Stimulated activated CD8-positive, alpha-beta memory T cell treated with anti-CD3 and anti-CD28 coated beads, Interleukin-2, amount 100 ng/mL, for 48 hours (primary cell): ENCODE measurements at regions not wholly inside any gene's neighbourhood (a gene's known extent, or its start where the extent isn't known, plus 50 kb on each side); places are given as distances from the start of the nearest gene placed in this dataset.

Experiments
- DNase-seq, 2 donors: peaks; one replicate each; pipeline ENCODE4 v3.0.0-alpha.2; 2020; ENCODE audit warnings: low read depth in 2 of 2

DNA sequence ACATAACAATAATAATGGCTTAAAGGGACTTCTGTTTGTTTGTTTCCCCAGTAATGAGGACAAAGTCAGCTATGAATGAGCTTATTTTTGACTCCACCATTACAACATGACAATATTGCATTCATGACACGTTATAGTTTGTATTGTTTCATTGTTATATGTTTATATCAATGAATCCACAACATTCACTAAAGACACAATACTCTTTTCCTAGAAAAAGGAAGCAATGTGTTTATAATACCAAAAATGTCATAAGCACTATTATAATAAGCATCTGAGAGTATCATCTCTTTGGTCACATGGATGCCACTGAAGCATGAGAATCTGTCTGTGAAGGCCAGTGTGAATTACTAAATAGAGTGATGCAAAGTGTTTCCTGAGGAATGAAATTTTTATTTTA lies 1026.9 kb upstream of the C9orf72 start:
- DNase-seq = no peak

GRCh38 chr9:28607843-28608242 lies 1034.6 kb upstream of the C9orf72 start:
- no peak for DNase-seq

GRCh38 chr9:28610339-28610738 lies 1037.1 kb upstream of the C9orf72 start:
- DNase-seq = no peak

- no peak for DNase-seq
Measured at GRCh38 chr9:28616310-28616709, 1043.0 kb upstream of the C9orf72 start.

- no peak for DNase-seq
Measured at GRCh38 chr9:28620011-28620410, 1046.7 kb upstream of the C9orf72 start.

- DNase-seq = no peak
Measured at GRCh38 chr9:28620661-28621060, 1047.4 kb upstream of the C9orf72 start.

DNA sequence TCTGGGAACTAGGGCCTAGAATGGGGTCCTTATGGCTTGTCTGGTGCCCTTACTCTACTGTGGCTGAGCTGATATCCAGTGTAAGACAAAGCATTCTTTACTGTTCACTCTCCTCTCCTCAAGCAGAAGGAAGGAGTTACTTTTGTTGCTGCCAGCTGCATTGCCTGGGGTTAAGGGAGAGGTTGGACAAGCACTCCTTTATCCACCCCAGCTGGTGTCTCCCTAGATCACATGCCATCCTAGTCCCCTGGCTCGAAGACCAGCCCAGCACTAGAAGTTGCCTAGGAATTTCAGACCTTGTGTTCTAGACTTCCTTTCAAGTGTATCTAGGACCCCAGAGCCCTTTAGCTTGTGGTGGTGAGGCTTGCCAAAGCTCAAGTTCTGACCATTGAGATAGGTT lies 1051.5 kb upstream of the C9orf72 start:
- DNase-seq = no peak

DNA sequence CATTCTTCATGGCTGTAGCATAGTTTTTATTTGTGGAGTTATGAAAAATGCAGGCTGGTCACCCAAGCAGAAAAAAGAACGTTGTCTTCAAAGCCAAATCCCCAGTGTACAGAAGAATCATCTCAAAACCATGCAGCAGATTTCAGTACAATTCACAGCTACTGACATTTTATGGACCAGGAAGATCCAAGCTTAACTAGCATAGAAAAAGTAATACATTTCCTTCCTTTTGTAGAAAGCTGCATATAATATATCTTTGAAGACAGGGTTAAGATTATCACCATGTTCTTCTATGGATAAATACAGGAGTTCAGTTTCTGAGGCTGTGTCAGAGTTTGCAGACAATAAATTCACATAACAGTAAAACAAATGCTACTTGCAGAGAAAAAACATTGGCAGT lies 1054.8 kb upstream of the C9orf72 start:
- DNase-seq = no peak

DNA sequence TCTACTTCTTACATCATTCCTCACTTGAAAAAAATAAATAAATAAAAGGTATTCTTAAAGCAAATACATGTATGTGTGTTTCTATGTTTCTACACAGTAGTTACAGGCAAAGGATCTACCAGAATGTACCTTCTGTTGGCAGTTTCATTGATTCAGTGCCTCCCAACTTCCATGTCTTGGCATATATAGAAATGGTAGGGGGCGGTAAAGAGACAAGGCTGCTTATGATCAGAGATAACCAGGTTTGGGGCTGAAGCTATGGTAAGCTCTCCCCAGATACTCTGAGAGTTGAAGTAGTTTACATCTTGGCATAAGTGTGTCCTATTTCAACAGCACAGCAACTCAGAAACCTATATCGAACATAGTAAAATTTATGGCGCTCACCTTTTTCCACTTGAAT lies 1075.4 kb upstream of the C9orf72 start:
- no peak for DNase-seq

- no peak for DNase-seq
Measured at GRCh38 chr9:28650327-28650726, 1077.0 kb upstream of the C9orf72 start.

- no peak for DNase-seq
Measured at GRCh38 chr9:28651050-28651722, 1077.9 kb upstream of the C9orf72 start.

GRCh38 chr9:28653216-28653615 lies 1079.9 kb upstream of the C9orf72 start:
- DNase-seq = no peak

DNA sequence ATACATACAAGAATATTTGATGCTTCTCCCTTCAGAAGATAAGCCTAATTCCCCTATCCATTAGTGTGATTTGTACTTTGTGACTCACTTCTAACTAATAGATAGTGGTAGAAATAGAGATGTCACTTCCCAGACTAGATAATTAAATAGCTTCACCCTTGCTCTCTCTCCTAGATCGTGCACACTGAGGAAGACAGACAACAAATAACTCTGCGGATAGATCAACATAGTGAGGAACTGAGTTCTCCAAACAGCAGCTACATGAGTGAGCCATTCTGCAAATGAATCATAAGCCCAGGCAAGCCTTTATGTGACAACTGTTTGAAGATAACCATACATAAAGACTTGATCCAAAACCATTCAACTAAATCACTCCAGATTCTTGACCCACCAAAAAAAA lies 1083.4 kb upstream of the C9orf72 start:
- no peak for DNase-seq

DNA sequence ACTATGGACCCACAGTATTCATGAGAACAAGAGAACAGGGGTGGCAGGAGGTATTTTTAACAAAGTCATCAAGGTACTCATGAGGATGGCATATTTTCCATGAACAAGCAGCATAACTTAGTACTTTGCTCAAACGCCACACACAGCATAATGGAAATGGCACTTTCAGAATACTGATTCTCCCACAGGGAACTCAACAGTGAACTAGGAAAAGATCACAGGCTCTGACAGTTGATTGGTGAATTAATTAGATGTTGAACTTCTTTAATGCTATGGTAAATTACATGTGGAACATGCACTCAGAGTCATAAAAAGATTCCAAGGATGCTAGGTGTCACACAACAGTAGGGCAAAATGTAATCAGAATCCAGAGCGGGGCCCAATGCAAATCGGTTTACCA lies 1088.6 kb upstream of the C9orf72 start:
- DNase-seq = no peak

- no peak for DNase-seq
Measured at GRCh38 chr9:28662675-28663074, 1089.4 kb upstream of the C9orf72 start.

DNA sequence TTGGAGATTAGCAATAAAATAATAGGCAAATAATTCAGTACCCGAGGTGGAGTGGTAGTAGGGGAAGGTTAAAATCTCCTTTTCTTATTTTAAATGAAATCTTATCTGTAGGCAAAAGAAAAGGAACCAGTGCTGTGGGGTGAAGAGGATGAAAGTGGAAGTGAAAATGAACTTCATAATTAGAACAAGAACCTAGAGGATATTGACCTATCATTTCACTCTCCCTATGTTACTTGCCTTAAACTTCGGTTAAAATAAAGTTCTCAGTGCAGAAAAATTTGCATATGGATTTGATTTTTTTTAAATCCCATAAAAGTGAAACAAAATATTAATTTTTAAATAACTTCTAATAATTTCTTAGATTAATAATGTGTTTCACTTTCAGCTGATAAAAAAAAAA lies 1094.9 kb upstream of the C9orf72 start:
- DNase-seq = no peak

GRCh38 chr9:28671000-28671399 lies 1097.7 kb upstream of the C9orf72 start:
- DNase-seq = no peak

- DNase-seq = no peak
Measured at GRCh38 chr9:28678097-28678496, 1104.8 kb upstream of the C9orf72 start.

- no peak for DNase-seq
Measured at GRCh38 chr9:28688172-28688571, 1114.9 kb upstream of the C9orf72 start.

GRCh38 chr9:28692012-28692411 lies 1118.7 kb upstream of the C9orf72 start:
- DNase-seq = no peak

GRCh38 chr9:28696960-28697359 lies 1123.7 kb upstream of the C9orf72 start:
- no peak for DNase-seq

- DNase-seq = no peak
Measured at GRCh38 chr9:28699632-28700031, 1126.4 kb upstream of the C9orf72 start.

DNA sequence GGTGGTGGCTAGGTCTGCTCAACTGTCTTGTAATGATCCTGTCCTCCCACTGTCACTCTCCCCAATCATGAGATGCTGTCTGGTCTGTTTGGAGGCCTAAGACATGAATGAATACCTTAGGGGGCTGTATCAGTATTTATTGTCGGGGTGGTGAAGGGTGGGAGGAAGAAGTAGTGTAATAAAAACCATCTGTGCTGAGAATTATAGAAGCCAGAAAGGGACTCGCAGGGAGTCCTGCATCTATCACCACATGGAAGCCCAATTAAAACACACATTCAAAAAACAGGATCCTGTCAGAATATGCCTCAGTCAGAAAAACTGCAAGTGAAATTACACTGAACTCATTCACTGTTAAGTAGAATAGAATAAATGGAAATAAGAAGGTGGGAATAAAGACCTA lies 1134.3 kb upstream of the C9orf72 start:
- DNase-seq = no peak

GRCh38 chr9:28714188-28714587 lies 1140.9 kb upstream of the C9orf72 start:
- no peak for DNase-seq
